OCI-LY1 (cell line): ENCODE measurements at regions not wholly inside any gene's neighbourhood (a gene's known extent, or its start where the extent isn't known, plus 50 kb on each side); places are given as distances from the start of the nearest gene placed in this dataset.

Source experiments
- CTCF ChIP-seq: fragments of 200-600 bp; sonication (generic), shearing (Covaris generic); IDR thresholded peaks from 2 replicates; pipeline ENCODE4 v1.5.1; 2017; ENCODE audit warnings: mild to moderate bottlenecking, antibody characterized with exemption, low read length, moderate library complexity, mixed read lengths
- EZH2 ChIP-seq: fragments of 200-600 bp; sonication (generic), shearing (Covaris generic); IDR thresholded peaks from 2 replicates; pipeline ENCODE4 v1.8.0; 2017; ENCODE audit warnings: borderline replicate concordance, mixed run types, mild to moderate bottlenecking, antibody characterized with exemption, low read length, moderate library complexity, mixed read lengths

GRCh38 chr7:46291601-46292150 is 370.6 kb upstream of the IGFBP3 start:
- TF ChIP-seq CTCF (no peak), EZH2 (no peak)
